OCI-LY3 (cell line): ENCODE measurements at regions not wholly inside any gene's neighbourhood (a gene's known extent, or its start where the extent isn't known, plus 50 kb on each side); places are given as distances from the start of the nearest gene placed in this dataset.
"Not testable (repeated sequence)": the region's sequence is repeated elsewhere in the genome, so short reads cannot be mapped to it uniquely, and the experiment has no call there.

Experiments
- H2AFZ ChIP-seq: fragments of 200-600, 300-600 bp; shearing (Covaris generic); 2 replicates; pipeline ENCODE4 v1.6.0; 2014; ENCODE audit warnings: antibody characterized with exemption, low read depth, low read length
- H3K27ac ChIP-seq: fragments of 200-600, 300-600 bp; sonication (generic); 2 replicates; pipeline ENCODE4 v1.5.1; 2014; ENCODE audit warnings: mild to moderate bottlenecking, low read length, moderate library complexity, mixed read lengths
- H3K27me3 ChIP-seq: fragments of 200-600, 300-600 bp; sonication (generic); 2 replicates; pipeline ENCODE4 v1.6.1; 2014; ENCODE audit warnings: low read depth, low read length, mixed read lengths
- H3K36me3 ChIP-seq: fragments of 200-600, 300-600 bp; sonication (generic); replicated peaks from 2 replicates; pipeline ENCODE3; 2014; ENCODE audit warnings: low read depth, low read length, mixed read lengths
- H3K4me1 ChIP-seq: fragments of 300-600, 200-600 bp; sonication (generic); 2 replicates; pipeline ENCODE4 v1.6.1; 2014; ENCODE audit warnings: low read length, mixed read lengths
- H3K4me2 ChIP-seq: fragments of 200-600, 300-600 bp; sonication (generic); 2 replicates; pipeline ENCODE4 v1.6.1; 2014; ENCODE audit warnings: low read length, mixed read lengths
- H3K4me3 ChIP-seq: fragments of 300-600, 200-600 bp; sonication (generic); 2 replicates; pipeline ENCODE4 v1.5.1; 2014; ENCODE audit warnings: antibody characterized with exemption, mild to moderate bottlenecking, low read length, moderate library complexity
- H3K79me2 ChIP-seq: fragments of 300-600, 200-600 bp; shearing (Covaris generic); 2 replicates; pipeline ENCODE4 v1.6.1; 2014; ENCODE audit warnings: mild to moderate bottlenecking, low read length, mixed read lengths
- H3K9ac ChIP-seq: fragments of 300-600, 200-600 bp; shearing (Covaris generic); 2 replicates; pipeline ENCODE4 v1.6.0; 2014; ENCODE audit warnings: mild to moderate bottlenecking, low read length, moderate library complexity
- H3K9me3 ChIP-seq: fragments of 200-600, 300-600 bp; shearing (Covaris generic); 2 replicates; pipeline ENCODE4 v1.6.1; 2014; ENCODE audit warnings: low read length, mixed read lengths; ENCODE audit not compliant: insufficient read depth
- H4K20me1 ChIP-seq: fragments of 200-600, 300-600 bp; sonication (generic); 2 replicates; pipeline ENCODE4 v1.6.1; 2016; ENCODE audit warnings: low read length, mixed read lengths; ENCODE audit not compliant: insufficient read depth
- EZH2phosphoT487 ChIP-seq: fragments of 200-600 bp; shearing (Covaris generic); IDR thresholded peaks from 2 replicates; pipeline ENCODE4 v1.6.1; 2018; ENCODE audit warnings: antibody characterized with exemption, mixed run types, low read depth
- TF ChIP-seq, protein P1 (sequence below): fragments of 200-600, 300-600 bp; sonication (generic); IDR thresholded peaks from 2 replicates; pipeline ENCODE4 v1.5.1; 2014; ENCODE audit warnings: antibody characterized with exemption, low read length, low read depth

DNA sequence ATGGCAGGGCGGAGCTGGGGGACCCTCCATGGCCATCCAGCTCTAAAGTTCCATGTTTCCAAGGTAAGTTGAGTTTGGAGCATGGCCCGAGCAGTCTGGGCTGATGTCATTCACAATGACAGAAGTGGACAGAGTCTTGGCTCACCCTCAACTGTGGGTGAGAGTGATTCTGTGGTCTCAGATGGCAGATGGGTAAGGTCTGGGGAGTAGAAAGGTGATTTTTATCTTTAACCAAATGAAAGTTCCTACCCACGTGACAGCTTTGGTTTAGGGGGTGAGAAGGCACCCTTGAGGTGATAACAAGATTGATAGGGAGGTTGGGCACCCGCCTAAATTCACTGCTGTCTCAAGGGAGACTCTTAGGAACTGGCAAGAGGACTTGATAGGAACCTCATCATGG, 57.6 kb upstream of the PDZD8 start:
- TF ChIP-seq EZH2phosphoT487, result no peak
- TF ChIP-seq, protein P1, sequence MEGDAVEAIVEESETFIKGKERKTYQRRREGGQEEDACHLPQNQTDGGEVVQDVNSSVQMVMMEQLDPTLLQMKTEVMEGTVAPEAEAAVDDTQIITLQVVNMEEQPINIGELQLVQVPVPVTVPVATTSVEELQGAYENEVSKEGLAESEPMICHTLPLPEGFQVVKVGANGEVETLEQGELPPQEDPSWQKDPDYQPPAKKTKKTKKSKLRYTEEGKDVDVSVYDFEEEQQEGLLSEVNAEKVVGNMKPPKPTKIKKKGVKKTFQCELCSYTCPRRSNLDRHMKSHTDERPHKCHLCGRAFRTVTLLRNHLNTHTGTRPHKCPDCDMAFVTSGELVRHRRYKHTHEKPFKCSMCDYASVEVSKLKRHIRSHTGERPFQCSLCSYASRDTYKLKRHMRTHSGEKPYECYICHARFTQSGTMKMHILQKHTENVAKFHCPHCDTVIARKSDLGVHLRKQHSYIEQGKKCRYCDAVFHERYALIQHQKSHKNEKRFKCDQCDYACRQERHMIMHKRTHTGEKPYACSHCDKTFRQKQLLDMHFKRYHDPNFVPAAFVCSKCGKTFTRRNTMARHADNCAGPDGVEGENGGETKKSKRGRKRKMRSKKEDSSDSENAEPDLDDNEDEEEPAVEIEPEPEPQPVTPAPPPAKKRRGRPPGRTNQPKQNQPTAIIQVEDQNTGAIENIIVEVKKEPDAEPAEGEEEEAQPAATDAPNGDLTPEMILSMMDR, result no peak
- no peak overlapping the region for H3K9ac ChIP-seq
- no peaks in the 10 kb centered on the region for H3K4me1 ChIP-seq
- H3K4me3 ChIP-seq, result no peak overlapping the region
- H3K27ac ChIP-seq, result no peak overlapping the region
- no peak overlapping the region for H2AFZ ChIP-seq
- H3K36me3 ChIP-seq, result no peaks in the 10 kb centered on the region
- no peaks in the 10 kb centered on the region for H3K27me3 ChIP-seq
- H3K79me2 ChIP-seq, result no peaks in the 10 kb centered on the region
- no peaks in the 10 kb centered on the region for H4K20me1 ChIP-seq
- no peak overlapping the region for H3K4me2 ChIP-seq
- H3K9me3 ChIP-seq, result no peaks in the 10 kb centered on the region

DNA sequence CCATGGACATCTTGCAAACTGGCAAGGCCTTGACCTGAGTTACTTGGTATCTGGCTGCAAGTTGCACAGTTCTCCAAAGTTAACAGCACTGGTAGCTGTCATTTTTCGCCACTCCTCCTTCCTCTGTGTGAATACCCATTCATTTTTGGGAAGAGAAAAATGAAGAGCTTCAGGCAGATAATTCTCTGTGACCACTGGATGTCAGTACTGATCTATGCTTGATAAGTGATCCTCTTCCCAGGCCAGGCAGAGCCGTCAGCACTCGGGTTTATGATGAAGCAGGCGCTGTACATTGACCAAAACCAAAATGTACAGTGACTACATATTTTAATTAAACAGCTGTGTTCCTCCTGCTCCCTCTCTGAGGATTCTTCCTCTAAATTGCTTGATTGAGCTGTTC, 55.9 kb upstream of the PDZD8 start:
- TF ChIP-seq, protein P1, result peak; percentile 16; the same call in 1 of the 2 replicates
- TF ChIP-seq EZH2phosphoT487, result no peak
- H4K20me1 ChIP-seq, result no peaks in the 10 kb centered on the region
- H3K27me3 ChIP-seq, result no peaks in the 10 kb centered on the region
- H3K4me2 ChIP-seq, result no peak overlapping the region
- H3K4me3 ChIP-seq, result no peak overlapping the region
- no peaks in the 10 kb centered on the region for H3K9me3 ChIP-seq
- H3K36me3 ChIP-seq, result no peaks in the 10 kb centered on the region
- H2AFZ ChIP-seq, result no peak overlapping the region
- no peak overlapping the region for H3K9ac ChIP-seq
- no peaks in the 10 kb centered on the region for H3K79me2 ChIP-seq
- H3K27ac ChIP-seq, result no peak overlapping the region
- no peaks in the 10 kb centered on the region for H3K4me1 ChIP-seq

DNA sequence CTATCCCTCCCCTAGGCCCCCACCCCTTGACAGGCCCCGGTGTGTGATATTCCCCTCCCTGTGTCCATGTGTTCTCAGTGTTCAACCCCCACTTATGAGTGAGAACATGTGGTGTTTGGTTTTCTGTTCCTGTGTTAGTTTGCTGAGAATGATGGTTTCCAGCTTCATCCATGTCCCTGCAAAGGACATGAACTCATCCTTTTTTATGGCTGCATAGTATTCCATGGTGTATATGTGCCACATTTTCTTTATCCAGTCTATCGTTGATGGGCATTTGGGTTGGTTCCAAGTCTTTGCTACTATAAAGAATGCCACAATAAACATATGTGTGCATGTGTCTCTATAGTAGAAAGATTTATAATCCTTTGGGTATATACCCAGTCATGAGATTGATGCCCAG, 55.3 kb upstream of the PDZD8 start:
- H3K4me3 ChIP-seq, H3K4me1 ChIP-seq, H3K27me3 ChIP-seq, H4K20me1 ChIP-seq, H3K4me2 ChIP-seq, H2AFZ ChIP-seq, H3K36me3 ChIP-seq, H3K9ac ChIP-seq, H3K27ac ChIP-seq, H3K79me2 ChIP-seq, H3K9me3 ChIP-seq: not testable (repeated sequence)

DNA sequence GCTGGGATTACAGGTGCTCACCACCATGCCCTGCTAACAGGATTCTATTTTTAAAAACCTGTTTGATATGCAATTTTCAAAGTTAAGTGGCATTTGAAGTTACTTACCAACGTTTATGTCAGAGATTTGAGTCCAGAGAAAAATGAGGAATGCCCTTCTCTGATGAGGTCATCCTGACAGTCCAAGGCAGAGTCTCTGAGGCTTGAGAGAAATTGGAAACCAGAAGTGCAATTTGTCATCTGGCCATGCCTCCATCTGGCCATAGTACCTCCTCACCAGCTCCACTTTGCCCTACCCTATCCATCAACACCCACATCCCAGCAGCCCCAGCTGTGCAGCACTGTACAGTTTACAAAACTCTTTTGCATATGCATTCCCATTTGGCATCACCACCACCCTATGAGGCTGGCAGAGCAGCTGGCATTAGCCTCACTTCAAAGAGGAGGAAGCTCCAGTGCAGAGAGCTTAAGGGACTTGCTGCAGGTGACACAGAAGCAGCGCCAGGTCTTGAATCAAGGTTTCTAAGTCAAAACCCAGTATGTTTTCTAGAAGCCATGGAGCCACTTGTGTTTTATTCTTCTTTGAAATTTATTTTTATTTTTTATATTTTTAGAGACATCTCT, 54.5 kb upstream of the PDZD8 start:
- Histone ChIP-seq H3K27me3 (no peaks in the 10 kb centered on the region), H3K4me1 (no peaks in the 10 kb centered on the region), H2AFZ (no peak overlapping the region), H3K9ac (no peak overlapping the region), H3K4me2 (no peak overlapping the region), H3K36me3 (no peaks in the 10 kb centered on the region), H3K79me2 (no peaks in the 10 kb centered on the region), H3K4me3 (no peak overlapping the region), H4K20me1 (no peaks in the 10 kb centered on the region), H3K27ac (no peak overlapping the region), H3K9me3 (no peaks in the 10 kb centered on the region)
- TF ChIP-seq, protein P1, result no peak
- no peak for TF ChIP-seq EZH2phosphoT487
